ENCODE measurements at regions not wholly inside any gene's neighbourhood (a gene's known extent, or its start where the extent isn't known, plus 50 kb on each side); places are given as distances from the start of the nearest gene placed in this dataset.

- TF ChIP-seq SUZ12 (IDR thresholded peaks at IDR 0.05; ENCODE audit: low read length) (no peak), SP2 (IDR thresholded peaks at IDR 0.05; ENCODE audit: low read length) (no peak)
Observed at GRCh38 chr2:14996351-14997014, 364.0 kb downstream of the LRATD1 start.
